ENCODE measurements at regions not wholly inside any gene's neighbourhood (a gene's known extent, or its start where the extent isn't known, plus 50 kb on each side); places are given as distances from the start of the nearest gene placed in this dataset.

- DNase-seq (ENCODE audit: low read depth), result no peak
- TF ChIP-seq, protein P1, sequence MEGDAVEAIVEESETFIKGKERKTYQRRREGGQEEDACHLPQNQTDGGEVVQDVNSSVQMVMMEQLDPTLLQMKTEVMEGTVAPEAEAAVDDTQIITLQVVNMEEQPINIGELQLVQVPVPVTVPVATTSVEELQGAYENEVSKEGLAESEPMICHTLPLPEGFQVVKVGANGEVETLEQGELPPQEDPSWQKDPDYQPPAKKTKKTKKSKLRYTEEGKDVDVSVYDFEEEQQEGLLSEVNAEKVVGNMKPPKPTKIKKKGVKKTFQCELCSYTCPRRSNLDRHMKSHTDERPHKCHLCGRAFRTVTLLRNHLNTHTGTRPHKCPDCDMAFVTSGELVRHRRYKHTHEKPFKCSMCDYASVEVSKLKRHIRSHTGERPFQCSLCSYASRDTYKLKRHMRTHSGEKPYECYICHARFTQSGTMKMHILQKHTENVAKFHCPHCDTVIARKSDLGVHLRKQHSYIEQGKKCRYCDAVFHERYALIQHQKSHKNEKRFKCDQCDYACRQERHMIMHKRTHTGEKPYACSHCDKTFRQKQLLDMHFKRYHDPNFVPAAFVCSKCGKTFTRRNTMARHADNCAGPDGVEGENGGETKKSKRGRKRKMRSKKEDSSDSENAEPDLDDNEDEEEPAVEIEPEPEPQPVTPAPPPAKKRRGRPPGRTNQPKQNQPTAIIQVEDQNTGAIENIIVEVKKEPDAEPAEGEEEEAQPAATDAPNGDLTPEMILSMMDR (IDR thresholded peaks at IDR 0.05; ENCODE audit: low read depth, low read length, missing control alignments), result no peak
- H3K4me3 ChIP-seq (ENCODE audit: low read depth, low read length), result no peak overlapping the region
Measured at GRCh38 chr4:110309675-110310074, 111.3 kb upstream of the ELOVL6 start.

GRCh38 chr4:110306303-110306702, 107.9 kb upstream of the ELOVL6 start:
- no peak for DNase-seq (ENCODE audit: low read depth)
- no peak overlapping the region for H3K4me3 ChIP-seq (ENCODE audit: low read depth, low read length)
- TF ChIP-seq, protein P1 (IDR thresholded peaks at IDR 0.05; ENCODE audit: low read depth, low read length, missing control alignments), result no peak

GRCh38 chr4:110305455-110305854, 107.0 kb upstream of the ELOVL6 start:
- TF ChIP-seq, protein P1 (IDR thresholded peaks at IDR 0.05; ENCODE audit: low read depth, low read length, missing control alignments), result no peak
- H3K4me3 ChIP-seq (ENCODE audit: low read depth, low read length), result no peak overlapping the region
- DNase-seq (ENCODE audit: low read depth), result no peak

DNA sequence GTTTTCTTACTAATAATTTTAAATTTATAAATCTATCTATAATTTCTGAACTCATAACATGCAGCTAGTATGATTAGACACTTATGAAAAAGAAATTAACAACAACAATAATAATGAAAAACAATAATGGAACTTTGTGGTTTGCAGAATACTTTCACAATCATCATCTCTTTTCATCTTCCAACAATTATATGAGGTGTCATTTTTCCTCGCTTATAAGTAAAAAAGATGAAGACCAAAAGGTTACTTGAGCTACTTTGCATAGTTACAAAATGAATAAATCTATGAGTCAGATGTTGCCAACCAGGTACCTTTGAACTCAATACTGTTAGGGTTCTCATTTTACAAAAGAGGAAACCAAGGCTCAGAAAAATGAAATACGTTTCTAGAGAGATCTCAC, 98.5 kb upstream of the ELOVL6 start:
- TF ChIP-seq, protein P1 (IDR thresholded peaks at IDR 0.05; ENCODE audit: low read depth, low read length, missing control alignments), result no peak
- no peak for DNase-seq (ENCODE audit: low read depth)
- H3K4me3 ChIP-seq (ENCODE audit: low read depth, low read length), result no peak overlapping the region

GRCh38 chr4:110294165-110294564, 95.8 kb upstream of the ELOVL6 start:
- TF ChIP-seq, protein P1 (IDR thresholded peaks at IDR 0.05; ENCODE audit: low read depth, low read length, missing control alignments), result no peak
- no peak for DNase-seq (ENCODE audit: low read depth)
- no peak overlapping the region for H3K4me3 ChIP-seq (ENCODE audit: low read depth, low read length)

DNA sequence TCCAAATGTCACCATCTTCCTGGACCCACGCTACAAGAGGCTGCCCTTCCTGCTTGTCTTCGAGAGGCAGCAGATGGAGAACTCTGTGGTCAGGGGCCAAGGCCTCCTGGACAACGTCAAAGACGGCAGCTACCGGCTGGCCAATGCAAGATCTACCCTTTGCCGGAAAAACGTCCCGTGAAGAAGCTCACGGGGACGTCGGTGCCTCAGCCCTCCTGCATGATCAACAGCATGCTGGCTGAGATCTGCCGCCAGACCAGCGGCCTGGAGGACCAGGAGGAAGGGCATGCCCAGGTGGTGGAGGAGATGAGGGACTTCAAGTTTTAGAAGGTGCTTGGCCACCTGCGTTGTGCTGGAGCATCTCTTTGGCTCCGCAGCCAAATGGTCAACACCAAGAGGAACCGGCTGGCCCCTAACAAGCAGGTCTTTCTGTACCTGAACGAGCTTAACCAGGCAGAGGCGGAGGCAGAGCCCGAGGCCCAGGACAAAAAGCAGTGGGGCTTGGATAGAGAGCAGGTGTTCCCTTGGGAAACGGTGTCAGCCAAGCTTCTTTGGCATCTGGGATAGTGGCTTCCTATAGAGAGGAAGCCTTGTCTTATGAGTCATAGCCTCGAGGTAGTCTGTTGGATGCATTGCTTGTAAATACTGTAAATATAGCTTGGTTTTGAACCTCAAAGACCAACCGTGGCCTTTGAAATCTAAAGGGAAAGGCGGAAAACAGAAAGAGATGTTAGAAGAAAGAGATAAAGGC, 94.8 kb upstream of the ELOVL6 start:
- no peak for DNase-seq (ENCODE audit: low read depth)
- TF ChIP-seq, protein P1 (IDR thresholded peaks at IDR 0.05; ENCODE audit: low read depth, low read length, missing control alignments), result no peak

GRCh38 chr4:110290511-110290910, 92.1 kb upstream of the ELOVL6 start:
- TF ChIP-seq, protein P1 (IDR thresholded peaks at IDR 0.05; ENCODE audit: low read depth, low read length, missing control alignments), result no peak
- no peak for DNase-seq (ENCODE audit: low read depth)
- no peak overlapping the region for H3K4me3 ChIP-seq (ENCODE audit: low read depth, low read length)

More for the DNA sequence above, 94.8 kb upstream of the ELOVL6 start:
- H3K4me3 ChIP-seq (ENCODE audit: low read depth, low read length), result no peak overlapping the region

All from GM12864 (cell line).